ENCODE measurements at regions not wholly inside any gene's neighbourhood (a gene's known extent, or its start where the extent isn't known, plus 50 kb on each side); places are given as distances from the start of the nearest gene placed in this dataset.

DNA sequence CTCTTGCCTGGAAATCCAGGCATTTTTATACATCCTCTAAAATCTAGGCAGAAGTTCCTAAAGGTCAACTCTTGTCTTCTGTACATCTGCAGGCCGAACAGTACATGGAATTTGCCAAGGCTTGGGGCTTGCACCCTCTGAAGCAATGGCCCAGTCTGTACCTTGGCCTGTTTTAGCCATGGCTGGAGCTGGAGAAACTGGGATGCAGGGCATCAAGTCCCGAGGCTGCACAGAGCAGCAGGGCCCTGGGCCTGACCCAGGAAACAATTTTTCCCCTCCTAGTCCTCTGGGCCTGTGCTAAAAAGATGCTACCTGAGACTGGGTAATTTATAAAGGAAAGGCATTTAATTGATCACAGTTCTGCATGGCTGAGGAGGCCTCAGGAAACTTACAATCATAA lies 520.8 kb upstream of the MIR17HG start:
- TF ChIP-seq EZH2 (IDR thresholded peaks at IDR 0.05; ENCODE audit: low read depth): no peak
- TF ChIP-seq, protein P1, sequence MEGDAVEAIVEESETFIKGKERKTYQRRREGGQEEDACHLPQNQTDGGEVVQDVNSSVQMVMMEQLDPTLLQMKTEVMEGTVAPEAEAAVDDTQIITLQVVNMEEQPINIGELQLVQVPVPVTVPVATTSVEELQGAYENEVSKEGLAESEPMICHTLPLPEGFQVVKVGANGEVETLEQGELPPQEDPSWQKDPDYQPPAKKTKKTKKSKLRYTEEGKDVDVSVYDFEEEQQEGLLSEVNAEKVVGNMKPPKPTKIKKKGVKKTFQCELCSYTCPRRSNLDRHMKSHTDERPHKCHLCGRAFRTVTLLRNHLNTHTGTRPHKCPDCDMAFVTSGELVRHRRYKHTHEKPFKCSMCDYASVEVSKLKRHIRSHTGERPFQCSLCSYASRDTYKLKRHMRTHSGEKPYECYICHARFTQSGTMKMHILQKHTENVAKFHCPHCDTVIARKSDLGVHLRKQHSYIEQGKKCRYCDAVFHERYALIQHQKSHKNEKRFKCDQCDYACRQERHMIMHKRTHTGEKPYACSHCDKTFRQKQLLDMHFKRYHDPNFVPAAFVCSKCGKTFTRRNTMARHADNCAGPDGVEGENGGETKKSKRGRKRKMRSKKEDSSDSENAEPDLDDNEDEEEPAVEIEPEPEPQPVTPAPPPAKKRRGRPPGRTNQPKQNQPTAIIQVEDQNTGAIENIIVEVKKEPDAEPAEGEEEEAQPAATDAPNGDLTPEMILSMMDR (conservative IDR thresholded peaks at IDR 0.05): no peak
- ChIA-PET CTCF (no interaction called here), POLR2A (ENCODE audit: unreplicated experiment) (no interaction called here)
- H3K4me3 ChIP-seq: no peak overlapping the region
- H3F3A ChIP-seq (ENCODE audit: insufficient read depth, low read depth): no peaks in the 10 kb centered on the region
- no peaks in the 10 kb centered on the region for H4K20me1 ChIP-seq (ENCODE audit: insufficient read depth)
- no peak overlapping the region for H3K4me2 ChIP-seq
- no peaks in the 10 kb centered on the region for H3K4me1 ChIP-seq (replicated peaks; ENCODE audit: insufficient read depth)
- BruUV-seq (replicated peaks): no TSS peak
- DNase-seq: no peak
- no peaks in the 10 kb centered on the region for H3K9me2 ChIP-seq (ENCODE audit: insufficient read depth)
- intact Hi-C loops (cut with micrococcal nuclease; ENCODE audit: unreplicated experiment): no loop called here
- H2AFZ ChIP-seq: no peak overlapping the region
- H3K27ac ChIP-seq: no peak overlapping the region
- no peaks in the 10 kb centered on the region for H3K9me3 ChIP-seq (ENCODE audit: insufficient read depth, low read depth)
- H3K79me2 ChIP-seq (ENCODE audit: low read depth): no peaks in the 10 kb centered on the region
- no peaks in the 10 kb centered on the region for H3K27me3 ChIP-seq (ENCODE audit: insufficient read depth, low read depth)
- H3K36me3 ChIP-seq (ENCODE audit: low read depth): no peaks in the 10 kb centered on the region

DNA sequence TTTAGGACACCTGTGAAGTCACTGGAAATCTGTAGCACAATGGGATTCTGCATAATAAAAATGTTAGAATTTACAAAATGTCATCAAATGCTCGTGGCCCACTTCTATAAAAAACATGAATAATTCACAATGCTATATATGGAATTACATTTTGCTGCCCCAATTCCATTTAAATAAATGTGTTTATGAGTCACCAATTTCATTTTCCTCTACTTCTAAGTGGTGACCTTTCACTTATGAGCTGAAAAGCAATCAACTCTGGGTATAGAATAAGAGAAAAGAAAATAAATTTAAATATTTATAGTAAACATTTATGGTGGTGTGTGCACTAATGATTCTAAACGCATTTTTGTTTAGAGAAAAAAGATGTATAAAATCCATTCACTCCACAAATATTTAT lies 516.7 kb upstream of the MIR17HG start:
- POLR2A ChIA-PET (ENCODE audit: unreplicated experiment): no interaction called here
- DNase-seq: no peak
- no peaks in the 10 kb centered on the region for H3K9me3 ChIP-seq (ENCODE audit: insufficient read depth, low read depth)

DNA sequence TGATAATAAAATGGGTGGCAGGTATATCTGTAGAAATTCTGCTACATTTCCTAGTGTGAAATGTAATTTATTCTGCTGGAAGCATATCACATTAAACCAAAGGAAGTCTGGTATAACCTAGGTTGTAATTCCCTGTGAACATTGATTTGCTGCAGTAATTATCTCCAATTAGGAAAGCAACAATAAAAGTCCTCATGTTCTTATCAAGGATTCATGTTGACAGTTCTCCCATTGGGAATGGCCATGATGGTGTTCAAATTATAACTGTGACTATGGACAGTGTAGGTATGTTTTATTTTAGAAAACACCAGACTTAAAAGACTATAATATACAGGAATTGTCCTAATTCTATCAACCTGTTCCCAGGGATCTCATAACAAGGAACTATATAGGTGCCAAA lies 513.5 kb upstream of the MIR17HG start:
- intact Hi-C loops (cut with micrococcal nuclease; ENCODE audit: unreplicated experiment): no loop called here
- Histone ChIP-seq H4K20me1 (ENCODE audit: insufficient read depth) (no peaks in the 10 kb centered on the region), H3K9me2 (ENCODE audit: insufficient read depth) (no peaks in the 10 kb centered on the region), H3K9me3 (ENCODE audit: insufficient read depth, low read depth) (no peaks in the 10 kb centered on the region), H3K4me1 (replicated peaks; ENCODE audit: insufficient read depth) (peaks cover 14% of the 10 kb centered on the region), H3K79me2 (ENCODE audit: low read depth) (no peaks in the 10 kb centered on the region), H3F3A (ENCODE audit: insufficient read depth, low read depth) (peaks cover 7% of the 10 kb centered on the region), H3K27ac (no peak overlapping the region), H3K36me3 (ENCODE audit: low read depth) (no peaks in the 10 kb centered on the region), H3K4me3 (no peak overlapping the region), H2AFZ (no peak overlapping the region), H3K4me2 (no peak overlapping the region), H3K27me3 (ENCODE audit: insufficient read depth, low read depth) (no peaks in the 10 kb centered on the region)
- BruUV-seq (replicated peaks): no TSS peak
- CTCF ChIA-PET: no interaction called here
- no peak for DNase-seq
- TF ChIP-seq EZH2 (IDR thresholded peaks at IDR 0.05; ENCODE audit: low read depth): no peak
- TF ChIP-seq, protein P1 (conservative IDR thresholded peaks at IDR 0.05): no peak
- POLR2A ChIA-PET (ENCODE audit: unreplicated experiment): no interaction called here

More for the DNA sequence above, 516.7 kb upstream of the MIR17HG start:
- no peak overlapping the region for H3K27ac ChIP-seq
- no peaks in the 10 kb centered on the region for H3K27me3 ChIP-seq (ENCODE audit: insufficient read depth, low read depth)
- no peaks in the 10 kb centered on the region for H3F3A ChIP-seq (ENCODE audit: insufficient read depth, low read depth)
- TF ChIP-seq EZH2 (IDR thresholded peaks at IDR 0.05; ENCODE audit: low read depth): no peak
- TF ChIP-seq, protein P1 (conservative IDR thresholded peaks at IDR 0.05): no peak
- H4K20me1 ChIP-seq (ENCODE audit: insufficient read depth): no peaks in the 10 kb centered on the region
- no peaks in the 10 kb centered on the region for H3K79me2 ChIP-seq (ENCODE audit: low read depth)
- H2AFZ ChIP-seq: no peak overlapping the region
- intact Hi-C loops (cut with micrococcal nuclease; ENCODE audit: unreplicated experiment): no loop called here
- H3K4me3 ChIP-seq: no peak overlapping the region
- H3K9me2 ChIP-seq (ENCODE audit: insufficient read depth): no peaks in the 10 kb centered on the region
- no peak overlapping the region for H3K4me2 ChIP-seq
- CTCF ChIA-PET: no interaction called here
- no TSS peak for BruUV-seq (replicated peaks)
- H3K4me1 ChIP-seq (replicated peaks; ENCODE audit: insufficient read depth): no peaks in the 10 kb centered on the region
- no peaks in the 10 kb centered on the region for H3K36me3 ChIP-seq (ENCODE audit: low read depth)
